ENCODE measurements at regions not wholly inside any gene's neighbourhood (a gene's known extent, or its start where the extent isn't known, plus 50 kb on each side); places are given as distances from the start of the nearest gene placed in this dataset.

DNA sequence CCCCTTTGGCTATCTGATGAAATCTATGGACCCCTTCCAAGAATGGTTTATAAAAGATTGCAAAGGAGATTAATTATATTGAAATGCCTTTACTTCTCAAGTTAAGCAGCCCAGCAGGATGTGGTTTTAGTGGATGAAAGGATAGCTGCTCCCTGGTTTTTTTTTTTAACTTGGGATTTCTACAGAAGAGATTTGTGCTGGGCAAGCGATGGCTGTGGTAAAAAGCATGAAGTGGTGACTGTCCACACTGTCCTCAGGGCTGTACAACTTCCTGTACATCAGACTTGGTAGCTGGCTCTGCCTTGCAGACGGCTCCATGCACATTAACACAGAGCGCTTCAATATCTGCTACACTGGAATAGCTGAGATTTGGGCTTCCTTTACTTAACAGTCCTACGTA, 321.7 kb downstream of the DHX15 start:
- TF ChIP-seq, protein P1, sequence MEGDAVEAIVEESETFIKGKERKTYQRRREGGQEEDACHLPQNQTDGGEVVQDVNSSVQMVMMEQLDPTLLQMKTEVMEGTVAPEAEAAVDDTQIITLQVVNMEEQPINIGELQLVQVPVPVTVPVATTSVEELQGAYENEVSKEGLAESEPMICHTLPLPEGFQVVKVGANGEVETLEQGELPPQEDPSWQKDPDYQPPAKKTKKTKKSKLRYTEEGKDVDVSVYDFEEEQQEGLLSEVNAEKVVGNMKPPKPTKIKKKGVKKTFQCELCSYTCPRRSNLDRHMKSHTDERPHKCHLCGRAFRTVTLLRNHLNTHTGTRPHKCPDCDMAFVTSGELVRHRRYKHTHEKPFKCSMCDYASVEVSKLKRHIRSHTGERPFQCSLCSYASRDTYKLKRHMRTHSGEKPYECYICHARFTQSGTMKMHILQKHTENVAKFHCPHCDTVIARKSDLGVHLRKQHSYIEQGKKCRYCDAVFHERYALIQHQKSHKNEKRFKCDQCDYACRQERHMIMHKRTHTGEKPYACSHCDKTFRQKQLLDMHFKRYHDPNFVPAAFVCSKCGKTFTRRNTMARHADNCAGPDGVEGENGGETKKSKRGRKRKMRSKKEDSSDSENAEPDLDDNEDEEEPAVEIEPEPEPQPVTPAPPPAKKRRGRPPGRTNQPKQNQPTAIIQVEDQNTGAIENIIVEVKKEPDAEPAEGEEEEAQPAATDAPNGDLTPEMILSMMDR (IDR thresholded peaks at IDR 0.05): no peak
- no peak for TF ChIP-seq POLR2A (IDR thresholded peaks at IDR 0.05)
